Mesendoderm (in vitro differentiated cells): ENCODE measurements at regions not wholly inside any gene's neighbourhood (a gene's known extent, or its start where the extent isn't known, plus 50 kb on each side); places are given as distances from the start of the nearest gene placed in this dataset.

ENCODE experiments used
- DNase-seq: peaks from one replicate; pipeline ENCODE4 v3.0.0; 2013
- H2AK5ac ChIP-seq: 2 replicates; pipeline ENCODE4 v1.6.1; 2013; ENCODE audit warnings: low read length, inconsistent platforms
- H2BK120ac ChIP-seq: 2 replicates; pipeline ENCODE4 v1.6.1; 2013; ENCODE audit warnings: low read depth, mild to moderate bottlenecking, low read length, moderate library complexity, mixed read lengths
- H2BK15ac ChIP-seq: replicated peaks from 2 replicates; pipeline ENCODE4 v1.6.1; 2013; ENCODE audit warnings: low read depth, mild to moderate bottlenecking, moderate library complexity
- H2BK5ac ChIP-seq: 2 replicates; pipeline ENCODE4 v1.6.1; 2013; ENCODE audit warnings: low read length, inconsistent platforms
- H3K18ac ChIP-seq: 2 replicates; pipeline ENCODE4 v1.6.1; 2013; ENCODE audit warnings: mild to moderate bottlenecking, low read length, mixed read lengths
- H3K23ac ChIP-seq: one replicate; pipeline ENCODE4 v1.6.1; 2013; ENCODE audit warnings: low read length
- H3K27ac ChIP-seq: 2 replicates; pipeline ENCODE4 v1.5.1; 2013; ENCODE audit warnings: low read depth, mild to moderate bottlenecking, inconsistent platforms, low read length, moderate library complexity
- H3K27me3 ChIP-seq: 2 replicates; pipeline ENCODE4 v1.6.1; 2013; ENCODE audit warnings: low read length, control low read depth, mild to moderate bottlenecking, inconsistent platforms; ENCODE audit not compliant: insufficient read depth, poor library complexity
- H3K36me3 ChIP-seq: 2 replicates; pipeline ENCODE4 v1.6.1; 2013; ENCODE audit warnings: low read length, inconsistent platforms; ENCODE audit not compliant: control insufficient read depth, insufficient read depth
- H3K4ac ChIP-seq: one replicate; pipeline ENCODE4 v1.6.1; 2013; ENCODE audit warnings: low read depth, mild to moderate bottlenecking, low read length, moderate library complexity
- H3K4me1 ChIP-seq: 2 replicates; pipeline ENCODE4 v1.6.1; 2013; ENCODE audit warnings: low read depth, low read length, inconsistent platforms; ENCODE audit not compliant: control insufficient read depth
- H3K4me2 ChIP-seq: 2 replicates; pipeline ENCODE4 v1.6.1; 2013; ENCODE audit warnings: low read length
- H3K4me3 ChIP-seq: 2 replicates; pipeline ENCODE4 v1.5.1; 2013; ENCODE audit warnings: mild to moderate bottlenecking, low read length
- H3K56ac ChIP-seq: one replicate; pipeline ENCODE4 v1.6.1; 2013; ENCODE audit warnings: low read length
- H3K79me1 ChIP-seq: 2 replicates; pipeline ENCODE4 v1.6.1; 2013; ENCODE audit warnings: low read length, inconsistent platforms
- H3K79me2 ChIP-seq: 2 replicates; pipeline ENCODE4 v1.6.1; 2013; ENCODE audit warnings: mild to moderate bottlenecking, low read length; ENCODE audit not compliant: control insufficient read depth, insufficient read depth
- H3K9ac ChIP-seq: 2 replicates; pipeline ENCODE4 v1.6.1; 2013; ENCODE audit warnings: low read length, inconsistent platforms
- H4K5ac ChIP-seq: one replicate; pipeline ENCODE4 v1.6.1; 2013; ENCODE audit warnings: low read length
- H4K8ac ChIP-seq: one replicate; pipeline ENCODE4 v1.6.1; 2013; ENCODE audit warnings: low read depth, mild to moderate bottlenecking, control low read depth, low read length, moderate library complexity
- WGBS: extraction: QIAGEN DNeasy Blood & Tissue Kit; methylation state at CpG from one replicate; pipeline ENCODE4 v1.1.7; 2013; ENCODE audit warnings: low lambda C conversion rate, missing lambda C conversion rate; ENCODE audit not compliant: insufficient coverage; ENCODE audit errors: extremely low coverage; 5-methylcytosine and 5-hydroxymethylcytosine counted together

DNA sequence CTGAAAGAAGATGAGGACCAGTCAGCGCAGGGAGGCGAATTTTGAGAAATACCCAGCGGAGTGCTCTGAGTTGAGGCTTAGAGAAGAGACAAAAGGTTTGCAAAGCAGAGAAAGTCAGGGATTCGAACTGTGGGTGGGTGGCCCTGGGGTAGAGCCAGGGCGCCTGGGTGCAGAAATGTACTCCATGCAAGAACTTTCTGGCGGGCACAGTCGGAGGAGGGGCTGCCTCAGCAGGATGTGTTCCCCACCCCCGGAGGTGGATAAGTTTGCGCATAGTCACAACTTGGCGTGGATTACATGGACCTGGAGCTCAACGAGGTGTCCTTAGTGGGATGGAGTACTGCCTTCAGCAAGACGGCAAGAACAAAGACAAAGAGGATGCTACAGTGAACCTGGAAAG, 117.3 kb upstream of the ALDH1A3 start:
- Histone ChIP-seq H3K56ac (peak overlapping the region; percentile 27), H3K79me1 (no peaks in the 10 kb centered on the region), H4K8ac (no peak overlapping the region), H3K4ac (no peak overlapping the region), H3K79me2 (no peaks in the 10 kb centered on the region), H3K4me1 (peaks cover 7% of the 10 kb centered on the region), H2BK5ac (no peak overlapping the region), H3K4me3 (no peak overlapping the region), H2AK5ac (no peak overlapping the region), H3K27me3 (no peaks in the 10 kb centered on the region), H2BK15ac (no peak overlapping the region), H4K5ac (no peak overlapping the region), H3K18ac (no peak overlapping the region), H3K27ac (no peak overlapping the region), H3K4me2 (no peak overlapping the region), H3K9ac (no peak overlapping the region), H3K36me3 (no peaks in the 10 kb centered on the region), H3K23ac (no peak overlapping the region), H2BK120ac (no peak overlapping the region)
- WGBS = no CpG with 5 or more reads among the region's 12 CpGs
- no peak for DNase-seq

DNA sequence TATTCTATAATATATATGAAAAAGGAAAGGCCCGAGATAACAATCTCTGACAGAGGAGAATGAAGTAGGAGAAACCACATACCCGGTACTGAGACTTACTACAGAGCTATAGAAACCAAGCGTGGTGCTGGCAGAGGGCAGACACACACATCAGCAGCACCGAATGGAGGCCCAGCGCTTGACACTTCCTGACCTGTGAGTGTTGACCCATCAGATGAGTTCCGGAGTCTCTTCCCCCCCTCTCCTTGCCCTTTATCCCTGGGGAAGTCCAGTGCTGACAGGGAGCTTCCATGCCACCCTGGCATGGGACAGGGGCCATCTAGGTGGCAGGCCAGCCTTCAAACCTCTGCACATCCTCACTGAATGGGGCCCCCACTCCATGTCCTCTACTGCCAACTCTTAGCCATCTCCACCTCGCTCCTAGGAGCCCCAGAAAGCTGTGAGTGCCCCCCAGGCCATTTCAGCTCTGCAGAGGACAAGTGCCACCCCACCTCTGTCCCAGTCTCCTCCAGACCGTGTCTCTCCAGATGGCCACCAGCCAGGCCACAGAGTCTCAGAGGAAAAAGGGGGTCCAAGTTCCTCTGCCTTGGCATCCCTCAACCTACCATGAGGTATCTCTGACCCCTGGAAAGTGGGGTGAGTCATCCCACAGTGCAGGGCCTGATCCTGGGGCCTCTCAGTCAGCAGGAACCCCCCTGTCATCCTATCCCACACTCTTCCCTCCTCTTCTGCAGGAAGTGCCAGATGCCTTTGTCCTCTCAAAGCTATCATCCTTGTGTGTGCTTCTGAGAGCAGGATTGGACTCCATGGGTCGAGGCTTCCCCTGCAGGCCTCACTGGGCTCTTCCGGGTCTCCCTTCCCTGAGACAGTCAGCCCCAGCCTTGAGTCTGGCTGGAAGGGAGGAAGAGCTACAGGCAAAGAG, 116.5 kb upstream of the ALDH1A3 start:
- no peak overlapping the region for H3K4me3 ChIP-seq
- no peak overlapping the region for H3K4ac ChIP-seq
- no peak overlapping the region for H2BK15ac ChIP-seq
- no peak overlapping the region for H2AK5ac ChIP-seq
- H3K4me2 ChIP-seq = no peak overlapping the region
- H3K36me3 ChIP-seq = no peaks in the 10 kb centered on the region
- peaks cover 7% of the 10 kb centered on the region for H3K4me1 ChIP-seq
- no peaks in the 10 kb centered on the region for H3K27me3 ChIP-seq
- H3K56ac ChIP-seq = no peak overlapping the region
- no peak overlapping the region for H2BK120ac ChIP-seq
- no peak overlapping the region for H4K5ac ChIP-seq
- no peak for DNase-seq
- H3K9ac ChIP-seq = no peak overlapping the region
- H3K27ac ChIP-seq = no peak overlapping the region
- H3K23ac ChIP-seq = no peak overlapping the region
- no peak overlapping the region for H2BK5ac ChIP-seq
- no peaks in the 10 kb centered on the region for H3K79me2 ChIP-seq
- H3K18ac ChIP-seq = no peak overlapping the region
- WGBS = no CpG with 5 or more reads among the region's 10 CpGs
- no peaks in the 10 kb centered on the region for H3K79me1 ChIP-seq
- H4K8ac ChIP-seq = no peak overlapping the region

DNA sequence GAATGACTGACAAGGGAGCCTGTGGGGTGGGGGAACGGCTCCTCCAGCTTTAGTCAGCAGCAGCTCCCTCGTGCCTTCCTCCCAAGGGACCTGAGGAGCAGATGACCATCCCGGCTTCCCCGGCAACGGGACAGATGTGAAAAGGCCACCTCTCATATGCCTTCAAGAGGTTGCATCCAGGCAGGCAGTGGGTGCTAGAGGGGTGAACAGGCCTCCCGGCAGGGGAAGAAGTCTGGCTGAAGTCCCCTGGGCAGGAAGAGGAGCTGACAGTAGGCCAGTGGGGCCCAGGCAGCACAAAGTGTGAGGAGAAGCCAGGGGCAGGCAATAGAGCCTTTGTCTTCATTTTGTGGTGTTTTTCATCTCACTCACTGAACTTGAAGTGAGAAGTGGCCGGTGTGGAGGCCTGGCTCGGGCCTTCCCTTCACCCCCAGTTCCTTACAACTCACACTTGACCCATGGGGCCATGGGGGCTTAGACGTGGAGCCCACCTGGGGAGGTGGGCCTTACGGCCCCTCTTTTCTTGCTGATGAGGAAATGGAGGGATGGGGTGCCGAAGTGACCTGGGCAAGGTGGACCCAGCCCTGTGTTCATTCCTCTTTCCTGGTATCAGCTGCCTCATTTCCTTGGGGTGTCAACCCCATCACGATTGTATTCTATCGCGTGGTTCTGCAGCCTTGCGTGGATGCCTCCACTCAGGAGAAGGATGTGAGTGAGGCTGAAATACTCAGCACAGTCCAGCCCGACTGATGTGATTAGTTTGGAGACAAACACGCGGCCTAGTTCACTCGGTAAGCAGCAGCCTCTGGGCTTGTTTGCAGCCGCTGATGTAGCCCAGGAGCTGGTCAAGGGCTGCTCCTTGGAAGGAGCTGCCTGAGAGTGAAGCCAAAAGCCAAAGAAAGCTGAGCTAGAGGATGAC, 115.5 kb upstream of the ALDH1A3 start:
- Histone ChIP-seq H4K5ac (no peak overlapping the region), H2AK5ac (no peak overlapping the region), H2BK15ac (no peak overlapping the region), H3K27me3 (no peaks in the 10 kb centered on the region), H3K18ac (no peak overlapping the region), H3K56ac (no peak overlapping the region), H3K79me1 (no peaks in the 10 kb centered on the region), H3K4ac (no peak overlapping the region), H3K27ac (no peak overlapping the region), H3K23ac (no peak overlapping the region), H2BK5ac (no peak overlapping the region), H2BK120ac (no peak overlapping the region), H3K4me1 (peaks cover 7% of the 10 kb centered on the region), H3K9ac (no peak overlapping the region), H3K36me3 (no peaks in the 10 kb centered on the region), H3K4me3 (no peak overlapping the region), H3K4me2 (no peak overlapping the region), H4K8ac (no peak overlapping the region), H3K79me2 (no peaks in the 10 kb centered on the region)
- DNase-seq = no peak
- WGBS = no CpG with 5 or more reads among the region's 20 CpGs

DNA sequence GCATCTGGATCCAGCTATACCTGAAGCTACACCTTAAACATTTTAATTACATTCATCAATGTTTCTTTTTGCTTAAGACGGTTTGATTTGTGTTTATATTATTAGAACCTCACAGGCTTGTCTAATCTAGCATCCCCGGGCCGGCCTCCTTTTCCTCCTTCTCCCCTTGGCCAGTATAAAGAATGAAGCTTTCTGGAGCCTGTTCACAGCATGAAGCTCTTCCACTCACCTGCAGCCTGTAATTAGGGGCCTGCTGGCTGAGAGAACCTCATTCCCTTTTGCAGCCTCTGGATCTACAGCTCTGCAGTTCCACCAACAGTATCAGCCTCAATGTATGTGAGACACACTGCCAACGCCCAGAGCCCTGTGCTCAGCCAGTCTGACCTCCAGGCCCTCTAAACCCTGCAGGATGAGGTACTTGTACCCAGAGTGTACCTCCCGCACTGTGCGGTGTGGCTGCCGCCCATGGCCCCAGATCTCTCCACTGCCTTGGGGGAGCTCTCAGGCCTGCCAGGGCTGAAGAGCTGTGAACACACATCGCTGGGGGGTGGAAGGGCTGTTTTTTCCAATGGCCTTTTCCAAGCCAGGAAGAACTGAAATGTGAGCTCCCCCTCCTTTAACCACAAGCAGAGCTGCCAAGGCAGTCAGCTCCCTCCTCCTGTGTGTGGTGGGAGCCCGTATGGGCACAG, 114.7 kb upstream of the ALDH1A3 start:
- H3K18ac ChIP-seq = no peak overlapping the region
- H2BK5ac ChIP-seq = no peak overlapping the region
- WGBS = no CpG with 5 or more reads among the region's 9 CpGs
- no peak overlapping the region for H2BK120ac ChIP-seq
- H3K79me2 ChIP-seq = no peaks in the 10 kb centered on the region
- peak overlapping the region; percentile 17 for H3K27ac ChIP-seq
- H4K5ac ChIP-seq = no peak overlapping the region
- no peak for DNase-seq
- no peak overlapping the region for H2BK15ac ChIP-seq
- no peak overlapping the region for H2AK5ac ChIP-seq
- no peak overlapping the region for H3K9ac ChIP-seq
- peak overlapping the region; percentile 44 for H3K56ac ChIP-seq
- H3K4me1 ChIP-seq = peaks cover 5% of the 10 kb centered on the region
- H3K23ac ChIP-seq = no peak overlapping the region
- no peak overlapping the region for H3K4me2 ChIP-seq
- no peak overlapping the region for H3K4me3 ChIP-seq
- H3K79me1 ChIP-seq = no peaks in the 10 kb centered on the region
- no peaks in the 10 kb centered on the region for H3K36me3 ChIP-seq
- H3K4ac ChIP-seq = no peak overlapping the region
- H4K8ac ChIP-seq = no peak overlapping the region
- no peaks in the 10 kb centered on the region for H3K27me3 ChIP-seq

DNA sequence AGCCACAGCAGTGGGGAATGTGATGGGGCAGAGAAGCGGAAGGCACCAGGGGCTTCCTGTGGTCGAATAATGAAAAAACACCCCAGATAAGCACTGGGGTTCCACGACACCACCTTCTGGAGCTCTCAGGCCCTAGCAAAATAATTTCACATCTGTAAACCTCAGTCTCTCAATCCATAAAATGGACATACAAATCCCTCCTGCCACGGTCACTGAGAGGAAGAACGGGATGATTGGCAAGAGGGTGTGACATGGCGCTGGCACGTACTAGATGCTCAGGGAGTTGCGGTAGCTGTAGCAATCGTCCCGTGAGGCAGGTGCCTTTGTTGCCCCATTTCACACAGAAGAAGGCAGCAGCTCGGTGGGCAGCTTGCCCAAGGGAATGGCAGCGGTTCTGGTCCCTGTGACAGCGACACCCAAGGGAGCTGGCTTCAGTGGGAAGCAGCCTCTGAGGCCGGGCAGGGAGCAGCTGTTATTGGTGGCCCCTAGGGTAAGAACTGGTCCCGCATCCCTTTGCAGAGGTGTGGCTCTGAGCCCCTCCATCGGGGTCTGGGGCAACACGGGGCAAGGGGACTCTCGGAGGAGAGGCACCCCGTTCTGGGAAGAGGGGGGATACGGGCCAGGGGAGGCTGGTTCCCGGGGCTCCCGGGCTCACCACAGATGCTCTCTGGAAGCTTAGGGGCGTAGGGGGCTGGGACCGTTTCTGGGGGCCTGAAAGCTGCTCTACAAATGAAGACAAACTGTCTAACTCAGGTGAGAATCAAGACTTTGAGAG, 114.0 kb upstream of the ALDH1A3 start:
- Histone ChIP-seq H3K23ac (no peak overlapping the region), H3K27ac (no peak overlapping the region), H3K9ac (no peak overlapping the region), H3K79me1 (no peaks in the 10 kb centered on the region), H2AK5ac (no peak overlapping the region), H3K4me1 (peaks cover 2% of the 10 kb centered on the region), H3K4ac (no peak overlapping the region), H3K4me3 (no peak overlapping the region), H3K36me3 (no peaks in the 10 kb centered on the region), H3K27me3 (no peaks in the 10 kb centered on the region), H4K8ac (no peak overlapping the region), H3K18ac (no peak overlapping the region), H2BK15ac (no peak overlapping the region), H4K5ac (no peak overlapping the region), H3K79me2 (no peaks in the 10 kb centered on the region), H2BK5ac (no peak overlapping the region), H3K4me2 (no peak overlapping the region), H3K56ac (peak overlapping the region; percentile 30), H2BK120ac (no peak overlapping the region)
- no CpG with 5 or more reads among the region's 24 CpGs for WGBS
- DNase-seq = no peak
